RWPE2 (cell line): ENCODE measurements at regions not wholly inside any gene's neighbourhood (a gene's known extent, or its start where the extent isn't known, plus 50 kb on each side); places are given as distances from the start of the nearest gene placed in this dataset.

Experiments
- ATAC-seq: fragments of 200-7000 bp; cut with Tn5 transposase; 3 replicates; pipeline ENCODE4 v1.9.1; 2021; ENCODE audit warnings: low read depth
- DNase-seq: peaks from one replicate; pipeline ENCODE4 v3.0.0-alpha.2; 2020; ENCODE audit warnings: low spot score
- H3K27ac ChIP-seq: fragments of 450-650 bp; 2 replicates; pipeline ENCODE4 v1.5.1; 2017; ENCODE audit warnings: mild to moderate bottlenecking; ENCODE audit not compliant: poor library complexity, severe bottlenecking
- H3K27me3 ChIP-seq: fragments of 250-450 bp; sonication (Bioruptor Pico); 2 replicates; pipeline ENCODE4 v1.5.1; 2021; ENCODE audit warnings: mild to moderate bottlenecking, moderate library complexity; ENCODE audit not compliant: insufficient read depth, poor library complexity, severe bottlenecking
- H3K36me3 ChIP-seq: fragments of 250-450 bp; sonication (Bioruptor Pico); 2 replicates; pipeline ENCODE4 v1.5.1; 2020; ENCODE audit warnings: low read depth, mild to moderate bottlenecking, moderate library complexity
- H3K4me1 ChIP-seq: fragments of 250-450 bp; sonication (Bioruptor Pico); 2 replicates; pipeline ENCODE4 v1.5.1; 2021; ENCODE audit warnings: mild to moderate bottlenecking, moderate library complexity; ENCODE audit not compliant: insufficient read depth, poor library complexity, severe bottlenecking
- H3K4me3 ChIP-seq: fragments of 250-450 bp; sonication (Bioruptor Pico); 2 replicates; pipeline ENCODE4 v1.5.1; 2021; ENCODE audit warnings: mild to moderate bottlenecking, moderate library complexity; ENCODE audit not compliant: severe bottlenecking
- H3K9me3 ChIP-seq: fragments of 250-450 bp; sonication (Bioruptor Pico); 2 replicates; pipeline ENCODE4 v1.5.1; 2021; ENCODE audit warnings: mild to moderate bottlenecking, moderate library complexity; ENCODE audit not compliant: severe bottlenecking
- CTCF ChIP-seq: fragments of 450-650 bp; IDR thresholded peaks from one replicate; pipeline ENCODE4 v1.5.1; 2017; ENCODE audit warnings: mild to moderate bottlenecking, moderate library complexity; ENCODE audit not compliant: poor library complexity, severe bottlenecking

- DNase-seq (no peak), ATAC-seq (no peak)
- H3K9me3 ChIP-seq, result no peaks in the 10 kb centered on the region
- no peak for TF ChIP-seq CTCF
- no peak overlapping the region for H3K4me3 ChIP-seq
- no peak overlapping the region for H3K27ac ChIP-seq
- H3K36me3 ChIP-seq, result no peaks in the 10 kb centered on the region
- H3K27me3 ChIP-seq, result peaks cover 26% of the 10 kb centered on the region
- no peaks in the 10 kb centered on the region for H3K4me1 ChIP-seq
These were observed 344.1 kb downstream of the NPIPA8 start for GRCh38 chr16:17992416-17992815.

GRCh38 chr16:17989255-17989654 lies 347.3 kb downstream of the NPIPA8 start:
- no peak for DNase-seq
- no peak overlapping the region for H3K27ac ChIP-seq
- no peak overlapping the region for H3K4me3 ChIP-seq
- H3K36me3 ChIP-seq, result no peaks in the 10 kb centered on the region
- no peaks in the 10 kb centered on the region for H3K9me3 ChIP-seq
- peaks cover 23% of the 10 kb centered on the region for H3K27me3 ChIP-seq
- TF ChIP-seq CTCF, result no peak
- ATAC-seq, result no peak
- no peaks in the 10 kb centered on the region for H3K4me1 ChIP-seq

DNA sequence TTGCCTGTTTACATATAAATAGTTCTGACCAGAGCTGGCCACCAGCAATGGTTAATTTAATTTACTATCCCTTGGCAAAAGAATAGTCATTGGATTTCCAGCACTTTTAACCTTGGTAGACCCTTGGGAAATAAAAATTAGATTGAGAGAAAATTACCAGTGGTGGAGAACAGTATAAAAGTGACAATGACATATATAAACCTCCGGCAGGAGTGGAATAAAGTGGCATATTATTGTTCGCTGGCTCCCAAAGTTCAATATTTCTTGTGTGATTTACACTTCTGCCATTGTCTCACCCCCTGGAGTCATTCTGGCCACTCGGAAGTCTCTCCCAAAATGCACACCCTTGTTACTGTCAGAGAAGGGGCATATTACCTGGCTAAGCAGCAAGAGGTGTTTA lies 347.7 kb downstream of the NPIPA8 start:
- H3K36me3 ChIP-seq, result no peaks in the 10 kb centered on the region
- H3K27ac ChIP-seq, result no peak overlapping the region
- no peak overlapping the region for H3K4me3 ChIP-seq
- TF ChIP-seq CTCF, result no peak
- no peak for ATAC-seq
- peaks cover 23% of the 10 kb centered on the region for H3K27me3 ChIP-seq
- no peaks in the 10 kb centered on the region for H3K9me3 ChIP-seq
- H3K4me1 ChIP-seq, result no peaks in the 10 kb centered on the region
- DNase-seq, result no peak

- H3K9me3 ChIP-seq, result no peaks in the 10 kb centered on the region
- no peak overlapping the region for H3K27ac ChIP-seq
- TF ChIP-seq CTCF, result no peak
- no peaks in the 10 kb centered on the region for H3K4me1 ChIP-seq
- no peak for DNase-seq
- H3K36me3 ChIP-seq, result no peaks in the 10 kb centered on the region
- no peak overlapping the region for H3K4me3 ChIP-seq
- H3K27me3 ChIP-seq, result peaks cover 23% of the 10 kb centered on the region
- no peak for ATAC-seq
These were observed 349.5 kb downstream of the NPIPA8 start for GRCh38 chr16:17986991-17987390.

GRCh38 chr16:17984810-17985209 lies 351.7 kb downstream of the NPIPA8 start:
- no peaks in the 10 kb centered on the region for H3K4me1 ChIP-seq
- H3K27me3 ChIP-seq, result peaks cover 10% of the 10 kb centered on the region
- no peaks in the 10 kb centered on the region for H3K9me3 ChIP-seq
- DNase-seq (no peak), ATAC-seq (no peak)
- no peak overlapping the region for H3K27ac ChIP-seq
- H3K4me3 ChIP-seq, result no peak overlapping the region
- H3K36me3 ChIP-seq, result no peaks in the 10 kb centered on the region
- no peak for TF ChIP-seq CTCF
